ENCODE measurements at regions not wholly inside any gene's neighbourhood (a gene's known extent, or its start where the extent isn't known, plus 50 kb on each side); places are given as distances from the start of the nearest gene placed in this dataset.

GRCh38 chr12:116497051-116497591, 62.1 kb upstream of the MAP1LC3B2 start:
- TF ChIP-seq EED (CRISPR knock-in tag; IDR thresholded peaks at IDR 0.05), result no peak
- no peak for TF ChIP-seq NR2F1 (CRISPR knock-in tag; IDR thresholded peaks at IDR 0.05)
- no peak for TF ChIP-seq JUN (CRISPR knock-in tag; IDR thresholded peaks at IDR 0.05)
- TF ChIP-seq TIGD3 (CRISPR knock-in tag; IDR thresholded peaks at IDR 0.05; ENCODE audit: borderline replicate concordance), result no peak
